ENCODE measurements at regions not wholly inside any gene's neighbourhood (a gene's known extent, or its start where the extent isn't known, plus 50 kb on each side); places are given as distances from the start of the nearest gene placed in this dataset.

DNA sequence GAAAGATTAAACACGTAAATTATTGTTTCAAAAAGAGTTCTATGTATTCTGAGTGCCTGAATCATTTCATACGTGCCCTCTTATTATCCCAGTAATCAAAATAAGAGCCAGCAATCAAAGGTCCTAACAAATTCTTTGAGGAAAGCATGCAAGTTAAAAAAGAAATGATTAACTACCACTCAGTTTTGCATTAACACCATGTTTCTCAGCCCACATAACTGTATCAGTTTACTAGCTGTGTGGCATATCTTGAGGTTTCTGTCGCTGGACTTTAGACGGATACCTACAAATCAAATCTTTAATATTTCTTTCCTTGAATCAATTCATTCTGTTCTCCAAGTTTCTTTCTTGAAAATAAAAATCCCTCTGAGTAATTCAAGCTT is 668.9 kb upstream of the CHAC2 start:
- H3K4me1 ChIP-seq = no peaks in the 10 kb centered on the region
- intact Hi-C loops (cut with DNase I; ENCODE audit: low total_unique reads) = no loop called here
- H3K36me3 ChIP-seq = no peaks in the 10 kb centered on the region
- H3K9me3 ChIP-seq = no peaks in the 10 kb centered on the region
- no peak for TF ChIP-seq POLR2A (IDR thresholded peaks at IDR 0.05)
- TF ChIP-seq, protein P1, sequence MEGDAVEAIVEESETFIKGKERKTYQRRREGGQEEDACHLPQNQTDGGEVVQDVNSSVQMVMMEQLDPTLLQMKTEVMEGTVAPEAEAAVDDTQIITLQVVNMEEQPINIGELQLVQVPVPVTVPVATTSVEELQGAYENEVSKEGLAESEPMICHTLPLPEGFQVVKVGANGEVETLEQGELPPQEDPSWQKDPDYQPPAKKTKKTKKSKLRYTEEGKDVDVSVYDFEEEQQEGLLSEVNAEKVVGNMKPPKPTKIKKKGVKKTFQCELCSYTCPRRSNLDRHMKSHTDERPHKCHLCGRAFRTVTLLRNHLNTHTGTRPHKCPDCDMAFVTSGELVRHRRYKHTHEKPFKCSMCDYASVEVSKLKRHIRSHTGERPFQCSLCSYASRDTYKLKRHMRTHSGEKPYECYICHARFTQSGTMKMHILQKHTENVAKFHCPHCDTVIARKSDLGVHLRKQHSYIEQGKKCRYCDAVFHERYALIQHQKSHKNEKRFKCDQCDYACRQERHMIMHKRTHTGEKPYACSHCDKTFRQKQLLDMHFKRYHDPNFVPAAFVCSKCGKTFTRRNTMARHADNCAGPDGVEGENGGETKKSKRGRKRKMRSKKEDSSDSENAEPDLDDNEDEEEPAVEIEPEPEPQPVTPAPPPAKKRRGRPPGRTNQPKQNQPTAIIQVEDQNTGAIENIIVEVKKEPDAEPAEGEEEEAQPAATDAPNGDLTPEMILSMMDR (IDR thresholded peaks at IDR 0.05 in 4 of 5, conservative IDR thresholded peaks at IDR 0.05 in 1 of 5) = no peak
- H3K27me3 ChIP-seq = no peaks in the 10 kb centered on the region
- H3K4me3 ChIP-seq = no peak overlapping the region
- DNase-seq (no peak), ATAC-seq (no peak)
- H3K27ac ChIP-seq = no peak overlapping the region
- in situ Hi-C loops (cut with MboI; ENCODE audit: low sequenced_read_pairs in 4 of 4) = no loop called here

DNA sequence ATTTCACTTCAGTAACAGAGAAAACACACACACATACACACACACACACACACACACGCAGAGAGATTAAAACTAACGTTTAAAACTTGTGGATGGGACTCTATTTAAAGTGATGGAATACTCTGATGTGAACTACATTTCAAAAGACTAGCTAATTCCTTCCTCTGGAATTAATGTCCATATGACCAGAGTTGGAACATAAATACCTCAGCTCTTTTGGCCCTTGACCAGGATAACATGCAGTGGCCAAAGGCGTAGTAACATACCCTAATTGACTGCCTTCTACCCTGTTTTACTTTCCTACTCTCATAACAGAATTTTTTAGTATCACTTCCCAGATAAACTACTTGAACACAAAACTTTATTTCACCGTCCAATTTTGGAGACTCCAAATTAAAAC is 671.3 kb upstream of the CHAC2 start:
- intact Hi-C loops (cut with DNase I; ENCODE audit: low total_unique reads) = no loop called here

DNA sequence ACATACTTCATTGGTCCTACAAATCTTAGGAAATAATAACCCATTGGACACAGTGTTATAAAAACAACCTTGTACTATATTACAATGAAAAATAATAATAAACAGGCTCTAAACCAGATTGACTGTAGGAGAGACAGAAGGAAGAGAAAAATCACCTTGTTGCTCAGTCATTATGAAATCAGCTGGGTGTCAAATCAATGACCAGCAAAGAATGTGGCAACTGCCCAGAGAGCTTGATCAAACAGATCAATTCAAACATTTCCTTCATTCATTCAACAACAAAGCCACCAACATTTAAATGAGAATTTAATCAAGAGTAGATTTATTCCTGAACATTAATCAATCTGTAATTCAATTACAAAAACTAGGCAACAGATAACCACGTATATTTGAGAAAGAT is 671.9 kb upstream of the CHAC2 start:
- no peaks in the 10 kb centered on the region for H3K9me3 ChIP-seq
- TF ChIP-seq, protein P1 (IDR thresholded peaks at IDR 0.05 in 4 of 5, conservative IDR thresholded peaks at IDR 0.05 in 1 of 5) = no peak
- TF ChIP-seq POLR2A (IDR thresholded peaks at IDR 0.05) = no peak
- in situ Hi-C loops (cut with MboI; ENCODE audit: low sequenced_read_pairs in 4 of 4) = no loop called here
- intact Hi-C loops (cut with DNase I; ENCODE audit: low total_unique reads) = no loop called here
- no peaks in the 10 kb centered on the region for H3K27me3 ChIP-seq
- no peak overlapping the region for H3K27ac ChIP-seq
- DNase-seq (no peak), ATAC-seq (no peak)
- no peaks in the 10 kb centered on the region for H3K4me1 ChIP-seq
- no peak overlapping the region for H3K4me3 ChIP-seq
- H3K36me3 ChIP-seq = no peaks in the 10 kb centered on the region

More for the DNA sequence above, 671.3 kb upstream of the CHAC2 start:
- H3K4me3 ChIP-seq = no peak overlapping the region
- H3K27ac ChIP-seq = no peak overlapping the region
- DNase-seq (no peak), ATAC-seq (no peak)
- no peaks in the 10 kb centered on the region for H3K9me3 ChIP-seq
- no peaks in the 10 kb centered on the region for H3K4me1 ChIP-seq
- TF ChIP-seq, protein P1 (IDR thresholded peaks at IDR 0.05 in 4 of 5, conservative IDR thresholded peaks at IDR 0.05 in 1 of 5) = no peak
- no peak for TF ChIP-seq POLR2A (IDR thresholded peaks at IDR 0.05)
- no peaks in the 10 kb centered on the region for H3K36me3 ChIP-seq
- H3K27me3 ChIP-seq = no peaks in the 10 kb centered on the region
- in situ Hi-C loops (cut with MboI; ENCODE audit: low sequenced_read_pairs in 4 of 4) = no loop called here

DNA sequence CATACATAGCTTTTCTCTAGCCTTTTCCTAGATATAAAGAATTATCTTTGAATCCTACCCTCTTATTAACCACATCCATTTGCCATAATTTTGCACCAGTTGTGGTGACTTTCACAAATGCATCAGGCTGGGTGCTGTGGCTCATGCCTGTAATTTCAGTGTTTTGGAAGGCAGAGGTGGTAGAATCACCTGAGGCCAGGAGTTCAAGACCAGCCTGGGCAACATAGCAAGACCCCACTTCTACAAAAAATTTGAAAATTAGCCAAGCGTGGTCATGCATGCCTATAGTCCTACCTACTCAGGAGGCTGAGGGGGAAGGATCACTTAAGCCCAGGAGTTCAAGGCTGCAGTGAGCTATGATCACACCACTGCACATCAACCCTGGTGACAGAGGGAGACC is 672.4 kb upstream of the CHAC2 start:
- ATAC-seq (no peak), DNase-seq (no peak)
- Histone ChIP-seq H3K9me3 (no peaks in the 10 kb centered on the region), H3K36me3 (no peaks in the 10 kb centered on the region), H3K27ac (no peak overlapping the region), H3K4me3 (no peak overlapping the region), H3K4me1 (no peaks in the 10 kb centered on the region), H3K27me3 (no peaks in the 10 kb centered on the region)
- intact Hi-C loops (cut with DNase I; ENCODE audit: low total_unique reads) = no loop called here
- TF ChIP-seq, protein P1 (IDR thresholded peaks at IDR 0.05 in 4 of 5, conservative IDR thresholded peaks at IDR 0.05 in 1 of 5) = no peak
- no peak for TF ChIP-seq POLR2A (IDR thresholded peaks at IDR 0.05)
- in situ Hi-C loops (cut with MboI; ENCODE audit: low sequenced_read_pairs in 4 of 4) = no loop called here

DNA sequence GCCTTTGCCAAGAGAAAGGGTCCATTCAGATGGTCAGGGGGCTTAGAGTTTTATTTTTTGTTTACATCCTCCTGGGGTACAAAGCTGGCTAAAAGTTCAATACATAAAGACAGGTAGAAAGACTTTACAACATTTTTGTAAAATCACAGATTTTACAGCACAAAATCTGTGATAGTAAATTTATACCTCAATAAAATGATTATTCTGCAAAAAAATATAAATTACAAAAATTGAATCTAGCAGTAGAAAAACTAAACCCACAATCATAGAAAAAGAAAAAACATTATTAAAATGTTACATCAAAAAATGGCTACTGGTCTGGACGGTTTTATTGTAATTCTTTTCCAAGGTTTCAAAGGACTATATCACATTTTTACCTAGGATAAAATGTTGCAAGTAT is 674.2 kb upstream of the CHAC2 start:
- TF ChIP-seq POLR2A (IDR thresholded peaks at IDR 0.05) = no peak
- TF ChIP-seq, protein P1 (IDR thresholded peaks at IDR 0.05 in 4 of 5, conservative IDR thresholded peaks at IDR 0.05 in 1 of 5) = no peak
- intact Hi-C loops (cut with DNase I; ENCODE audit: low total_unique reads) (no loop called here), in situ Hi-C loops (cut with MboI; ENCODE audit: low sequenced_read_pairs in 4 of 4) (no loop called here)
- no peak for DNase-seq
- no peaks in the 10 kb centered on the region for H3K4me1 ChIP-seq
- no peaks in the 10 kb centered on the region for H3K36me3 ChIP-seq
- H3K4me3 ChIP-seq = no peak overlapping the region
- no peaks in the 10 kb centered on the region for H3K27me3 ChIP-seq
- no peak for ATAC-seq
- no peak overlapping the region for H3K27ac ChIP-seq
- no peaks in the 10 kb centered on the region for H3K9me3 ChIP-seq

All from gastrocnemius medialis (tissue), 4 donors.